Mesothelial cell of epicardium (in vitro differentiated cells): ENCODE measurements at regions not wholly inside any gene's neighbourhood (a gene's known extent, or its start where the extent isn't known, plus 50 kb on each side); places are given as distances from the start of the nearest gene placed in this dataset.

ENCODE experiments used
- DNase-seq, 2 experiments: peaks; one replicate each; pipeline ENCODE4 v3.0.0; 2021; ENCODE audit warnings: low spot score in 2 of 2; ENCODE audit not compliant: unreplicated experiment in 2 of 2
- H3K27ac Mint-ChIP-seq: 2 replicates; pipeline ENCODE4 v1.8.0; 2021; ENCODE audit warnings: mixed read lengths
- H3K27me3 Mint-ChIP-seq: 2 replicates; pipeline ENCODE4 v1.8.0; 2021; ENCODE audit warnings: low read depth, mixed read lengths
- H3K36me3 Mint-ChIP-seq: 2 replicates; pipeline ENCODE4 v1.8.0; 2021; ENCODE audit warnings: mixed read lengths
- H3K4me1 Mint-ChIP-seq: 2 replicates; pipeline ENCODE4 v1.8.0; 2021; ENCODE audit warnings: mixed read lengths
- H3K4me3 Mint-ChIP-seq: 2 replicates; pipeline ENCODE4 v1.8.0; 2021; ENCODE audit warnings: mild to moderate bottlenecking, moderate library complexity, mixed read lengths
- H3K9me3 Mint-ChIP-seq: 2 replicates; pipeline ENCODE4 v1.8.0; 2021; ENCODE audit warnings: mixed read lengths
- TF ChIP-seq, protein P1 (sequence below): fragments of 200-600 bp; sonication (generic); IDR thresholded peaks from one replicate; pipeline ENCODE4 v1.5.0; 2021; ENCODE audit warnings: antibody characterized with exemption; ENCODE audit not compliant: unreplicated experiment

GRCh38 chr20:60729135-60729900 is 522.7 kb upstream of the CDH4 start:
- Mint-ChIP-seq H3K4me1 (no peaks in the 10 kb centered on the region), H3K4me3 (no peak overlapping the region), H3K27me3 (peaks cover 3% of the 10 kb centered on the region), H3K36me3 (no peaks in the 10 kb centered on the region), H3K27ac (no peak overlapping the region), H3K9me3 (peaks cover 11% of the 10 kb centered on the region)
- DNase-seq = no peak
- TF ChIP-seq, protein P1, sequence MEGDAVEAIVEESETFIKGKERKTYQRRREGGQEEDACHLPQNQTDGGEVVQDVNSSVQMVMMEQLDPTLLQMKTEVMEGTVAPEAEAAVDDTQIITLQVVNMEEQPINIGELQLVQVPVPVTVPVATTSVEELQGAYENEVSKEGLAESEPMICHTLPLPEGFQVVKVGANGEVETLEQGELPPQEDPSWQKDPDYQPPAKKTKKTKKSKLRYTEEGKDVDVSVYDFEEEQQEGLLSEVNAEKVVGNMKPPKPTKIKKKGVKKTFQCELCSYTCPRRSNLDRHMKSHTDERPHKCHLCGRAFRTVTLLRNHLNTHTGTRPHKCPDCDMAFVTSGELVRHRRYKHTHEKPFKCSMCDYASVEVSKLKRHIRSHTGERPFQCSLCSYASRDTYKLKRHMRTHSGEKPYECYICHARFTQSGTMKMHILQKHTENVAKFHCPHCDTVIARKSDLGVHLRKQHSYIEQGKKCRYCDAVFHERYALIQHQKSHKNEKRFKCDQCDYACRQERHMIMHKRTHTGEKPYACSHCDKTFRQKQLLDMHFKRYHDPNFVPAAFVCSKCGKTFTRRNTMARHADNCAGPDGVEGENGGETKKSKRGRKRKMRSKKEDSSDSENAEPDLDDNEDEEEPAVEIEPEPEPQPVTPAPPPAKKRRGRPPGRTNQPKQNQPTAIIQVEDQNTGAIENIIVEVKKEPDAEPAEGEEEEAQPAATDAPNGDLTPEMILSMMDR = no peak

GRCh38 chr20:60732322-60732721 is 519.7 kb upstream of the CDH4 start:
- Mint-ChIP-seq H3K9me3 (peaks cover 8% of the 10 kb centered on the region), H3K4me1 (no peaks in the 10 kb centered on the region), H3K36me3 (no peaks in the 10 kb centered on the region), H3K27ac (no peak overlapping the region), H3K27me3 (no peaks in the 10 kb centered on the region), H3K4me3 (no peak overlapping the region)
- TF ChIP-seq, protein P1 = no peak
- DNase-seq = no peak

DNA sequence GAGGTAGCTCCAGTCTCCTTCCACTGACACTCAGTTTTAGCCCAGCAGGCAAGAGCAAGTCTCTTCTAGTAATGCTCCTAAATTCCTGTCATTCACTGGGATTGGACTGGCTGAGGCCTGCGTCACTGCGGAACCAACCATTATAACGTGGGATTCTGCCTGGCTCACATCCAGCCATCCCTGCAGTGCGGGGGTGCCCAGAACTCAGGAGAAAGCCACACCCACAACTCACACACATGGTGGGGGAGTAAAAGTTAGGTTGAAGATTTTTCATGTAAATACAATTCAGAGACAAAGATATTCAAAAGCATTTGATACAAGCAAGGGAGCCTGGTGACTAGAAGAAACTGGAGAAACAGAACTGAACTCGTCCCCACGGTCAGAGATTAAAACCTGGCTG is 504.0 kb upstream of the CDH4 start:
- H3K27ac Mint-ChIP-seq = no peak overlapping the region
- no peaks in the 10 kb centered on the region for H3K4me1 Mint-ChIP-seq
- no peak overlapping the region for H3K4me3 Mint-ChIP-seq
- DNase-seq = no peak
- TF ChIP-seq, protein P1 = no peak
- peaks cover 7% of the 10 kb centered on the region for H3K9me3 Mint-ChIP-seq
- H3K36me3 Mint-ChIP-seq = no peaks in the 10 kb centered on the region
- peaks cover 11% of the 10 kb centered on the region for H3K27me3 Mint-ChIP-seq

DNA sequence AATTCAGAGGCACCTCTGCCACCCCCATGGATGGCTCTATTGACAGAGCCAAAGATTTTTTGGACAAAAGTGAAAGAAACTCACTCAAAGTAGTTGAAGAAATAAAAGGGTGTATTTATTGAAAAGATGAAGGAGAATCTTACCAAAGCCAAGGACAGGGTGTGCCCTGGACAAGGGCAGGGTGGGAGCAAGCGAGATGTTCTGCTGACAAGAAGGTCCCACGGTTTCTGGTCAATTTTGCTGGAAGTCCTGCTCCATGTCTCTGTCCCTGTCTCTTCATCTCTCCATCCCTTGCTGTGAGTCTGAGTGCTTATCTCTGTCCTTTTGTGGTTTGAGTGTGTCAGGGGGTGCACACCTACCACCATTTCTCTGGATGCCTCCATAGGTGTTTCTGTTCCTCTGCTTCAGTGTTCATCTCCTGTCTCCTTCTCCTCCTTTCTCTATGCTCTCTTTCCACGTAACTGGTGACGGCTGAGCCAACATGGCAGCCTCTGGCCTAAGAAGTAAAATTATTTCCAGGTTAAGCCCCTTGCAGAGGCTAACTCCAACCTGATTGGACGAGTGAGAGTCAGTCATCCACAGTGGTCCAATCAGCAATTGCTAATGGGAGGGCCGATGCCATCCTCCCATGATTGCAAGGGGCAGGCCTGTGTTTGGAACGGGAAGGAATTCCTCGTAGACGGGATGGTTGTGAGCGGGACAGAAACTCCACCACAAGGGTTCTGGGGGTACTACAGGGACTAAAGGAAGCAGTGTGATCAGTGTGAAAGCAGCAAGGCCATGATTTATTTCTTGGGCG is 502.1 kb upstream of the CDH4 start:
- no peak for DNase-seq
- peaks cover 6% of the 10 kb centered on the region for H3K9me3 Mint-ChIP-seq

DNA sequence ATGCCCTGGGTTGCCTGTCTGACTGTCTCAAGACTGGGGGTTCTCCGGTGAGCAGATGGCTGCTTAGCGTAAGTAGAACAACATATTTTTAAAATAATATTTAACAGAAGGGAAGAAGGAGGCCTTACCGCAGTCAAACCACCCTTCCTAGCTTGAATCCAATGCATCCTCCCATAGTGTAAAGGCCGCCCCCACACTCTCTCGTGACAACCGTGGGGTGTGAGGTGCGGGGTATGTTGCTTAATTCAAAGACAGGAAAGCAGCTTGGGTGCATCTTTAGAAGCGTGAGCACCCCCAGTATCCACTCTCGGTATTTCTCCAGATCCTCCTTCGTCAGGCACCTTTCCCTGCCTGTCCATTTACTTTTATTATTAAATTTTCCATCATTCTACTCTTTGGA is 501.2 kb upstream of the CDH4 start:
- H3K4me3 Mint-ChIP-seq = no peak overlapping the region
- TF ChIP-seq, protein P1 = no peak
- H3K27ac Mint-ChIP-seq = no peak overlapping the region
- peaks cover 6% of the 10 kb centered on the region for H3K9me3 Mint-ChIP-seq
- no peak for DNase-seq
- H3K4me1 Mint-ChIP-seq = no peaks in the 10 kb centered on the region
- no peaks in the 10 kb centered on the region for H3K36me3 Mint-ChIP-seq
- peaks cover 10% of the 10 kb centered on the region for H3K27me3 Mint-ChIP-seq

More for the DNA sequence above, 502.1 kb upstream of the CDH4 start:
- Mint-ChIP-seq H3K27ac (no peak overlapping the region), H3K36me3 (no peaks in the 10 kb centered on the region), H3K4me3 (no peak overlapping the region), H3K4me1 (no peaks in the 10 kb centered on the region), H3K27me3 (peaks cover 11% of the 10 kb centered on the region)
- TF ChIP-seq, protein P1 = no peak
